GM21367 (cell line): ENCODE measurements at regions not wholly inside any gene's neighbourhood (a gene's known extent, or its start where the extent isn't known, plus 50 kb on each side); places are given as distances from the start of the nearest gene placed in this dataset.

Experiments
- ATAC-seq: cut with Tn5 transposase; IDR thresholded peaks from one replicate; pipeline ENCODE4 v1.9.1; 2021; ENCODE audit not compliant: unreplicated experiment

DNA sequence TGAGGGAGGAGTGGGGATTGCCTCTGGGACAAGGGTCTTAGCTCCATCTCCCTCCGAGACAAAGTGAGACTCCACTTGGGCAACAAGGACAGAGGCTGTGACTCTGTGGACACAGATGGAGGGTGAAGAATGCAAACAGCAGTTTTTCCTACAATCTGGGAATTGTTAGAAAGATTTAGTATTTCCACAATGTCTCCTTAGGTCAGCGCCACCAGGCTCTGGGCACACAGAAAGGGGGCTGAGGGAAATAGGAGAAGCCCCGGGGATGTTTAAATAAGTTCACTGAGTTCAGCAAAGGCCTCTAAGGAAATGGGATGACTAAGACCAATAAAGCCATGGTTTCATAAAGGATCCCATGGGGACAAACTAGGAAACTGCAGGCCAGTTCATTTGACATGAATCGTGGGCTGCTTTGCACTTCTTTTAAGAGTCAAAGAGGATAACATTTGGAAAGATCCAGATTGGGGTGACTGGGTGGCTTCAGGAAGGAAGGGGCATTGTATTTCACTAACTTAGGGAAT is 219.8 kb upstream of the GLI3 start:
- no peak for ATAC-seq

GRCh38 chr7:42456267-42456666 is 219.3 kb upstream of the GLI3 start:
- no peak for ATAC-seq

DNA sequence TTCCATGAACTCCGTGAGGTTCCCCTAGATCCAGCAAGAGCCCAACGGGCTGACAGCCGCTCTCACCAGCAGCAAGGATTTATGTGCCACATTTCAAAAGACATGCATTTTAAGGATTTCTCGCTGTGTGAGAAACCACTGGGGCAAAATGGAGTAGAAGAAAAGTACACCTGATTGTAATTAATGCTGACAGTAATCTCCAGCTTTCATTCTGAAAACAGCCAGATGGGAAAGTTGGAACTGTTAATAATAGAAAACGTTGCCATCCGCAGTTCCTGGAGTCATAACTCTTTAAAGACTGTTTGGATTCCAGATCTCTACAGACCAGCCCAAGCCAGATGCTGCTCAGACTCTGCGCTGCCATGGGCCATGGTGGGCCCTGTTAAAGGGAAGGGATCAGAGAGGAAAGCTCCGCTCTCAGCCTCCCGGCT is 216.9 kb upstream of the GLI3 start:
- no peak for ATAC-seq

- ATAC-seq, result no peak
These were observed 215.3 kb upstream of the GLI3 start for GRCh38 chr7:42452356-42452755.

GRCh38 chr7:42449431-42449830 is 212.4 kb upstream of the GLI3 start:
- no peak for ATAC-seq

- ATAC-seq, result no peak
These were observed 211.9 kb upstream of the GLI3 start for GRCh38 chr7:42448901-42449300.

GRCh38 chr7:42445691-42446090 is 208.7 kb upstream of the GLI3 start:
- no peak for ATAC-seq

DNA sequence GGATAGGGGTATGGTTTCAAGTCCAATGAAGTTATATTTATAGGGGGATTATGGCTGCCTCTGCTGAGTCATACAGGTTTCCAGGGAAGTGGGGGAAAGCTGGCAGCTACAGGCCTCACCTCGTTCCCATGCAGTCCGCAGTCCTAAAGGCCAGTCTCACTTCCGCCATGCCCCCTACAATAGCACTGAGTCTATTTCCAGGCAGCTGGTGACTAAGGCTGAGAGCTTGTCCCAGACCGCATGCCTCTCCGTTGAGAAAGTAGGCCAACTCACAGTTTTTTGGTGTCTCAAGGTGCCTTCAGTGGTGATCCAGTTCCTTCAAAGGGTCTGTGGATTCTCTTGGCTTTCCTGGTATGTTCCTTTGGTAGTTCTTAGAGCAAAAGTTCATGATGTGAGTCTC is 203.9 kb upstream of the GLI3 start:
- ATAC-seq, result no peak

GRCh38 chr7:42432644-42433043 is 195.6 kb upstream of the GLI3 start:
- ATAC-seq, result no peak

DNA sequence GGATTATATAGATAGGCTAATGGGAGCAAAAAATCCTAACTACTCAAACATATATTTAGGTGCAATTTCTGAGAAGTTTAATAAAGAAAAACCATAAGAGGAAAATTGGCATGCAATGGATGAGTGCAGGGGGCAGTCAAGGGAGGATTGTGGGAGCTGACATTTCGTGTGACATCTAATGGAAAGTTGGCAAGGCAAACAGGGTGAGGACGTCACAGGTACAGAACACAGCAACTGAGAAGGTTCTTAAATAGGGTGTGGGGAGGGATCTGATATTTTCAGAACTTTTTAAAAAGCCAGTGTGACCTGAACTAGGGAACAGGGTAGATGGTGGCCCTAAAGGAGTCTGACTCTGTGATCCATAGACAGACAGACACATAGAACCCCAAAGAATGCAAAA is 194.9 kb upstream of the GLI3 start:
- no peak for ATAC-seq

GRCh38 chr7:42429339-42429738 is 192.3 kb upstream of the GLI3 start:
- no peak for ATAC-seq

DNA sequence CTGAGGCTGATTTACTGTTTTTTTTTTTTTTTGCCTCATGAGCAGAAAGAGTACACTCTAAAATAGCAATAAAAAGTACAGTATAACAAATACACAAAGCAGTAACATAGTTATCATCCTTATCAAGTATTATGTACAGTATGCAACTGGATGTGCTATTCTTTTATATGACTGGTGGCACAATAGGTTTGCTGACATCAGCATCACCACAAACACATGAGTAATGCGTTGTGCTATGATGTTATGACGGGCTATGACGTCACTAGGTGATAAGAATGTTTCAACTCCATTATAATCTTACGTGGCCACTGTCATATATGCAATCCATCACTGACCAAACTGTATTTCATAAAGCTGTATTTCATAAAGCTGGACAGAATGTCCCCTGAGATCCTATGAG is 189.2 kb upstream of the GLI3 start:
- ATAC-seq, result no peak

GRCh38 chr7:42414941-42415505 is 178.0 kb upstream of the GLI3 start:
- ATAC-seq, result no peak

- ATAC-seq, result no peak
These were observed 177.0 kb upstream of the GLI3 start for GRCh38 chr7:42414028-42414427.

DNA sequence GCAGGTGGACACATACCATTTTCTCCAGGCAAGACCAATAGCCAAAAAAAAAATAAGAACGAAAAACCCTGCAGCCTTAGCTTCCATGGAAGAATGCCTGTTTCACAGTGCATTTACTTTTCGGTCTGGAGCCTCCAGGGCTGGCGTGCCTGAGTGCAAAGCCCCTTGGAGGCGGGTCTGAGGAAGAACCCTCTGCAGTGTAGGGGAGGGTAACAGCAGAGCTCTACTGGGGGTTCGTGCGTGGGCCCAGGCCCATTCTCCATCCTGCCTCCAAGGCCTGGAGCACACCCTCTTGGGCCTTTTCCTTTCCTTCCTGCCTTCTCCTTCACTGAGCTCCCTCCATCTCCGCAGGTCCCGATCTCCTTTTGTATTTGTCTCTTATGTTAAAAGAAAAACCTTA is 172.3 kb upstream of the GLI3 start:
- ATAC-seq, result no peak

DNA sequence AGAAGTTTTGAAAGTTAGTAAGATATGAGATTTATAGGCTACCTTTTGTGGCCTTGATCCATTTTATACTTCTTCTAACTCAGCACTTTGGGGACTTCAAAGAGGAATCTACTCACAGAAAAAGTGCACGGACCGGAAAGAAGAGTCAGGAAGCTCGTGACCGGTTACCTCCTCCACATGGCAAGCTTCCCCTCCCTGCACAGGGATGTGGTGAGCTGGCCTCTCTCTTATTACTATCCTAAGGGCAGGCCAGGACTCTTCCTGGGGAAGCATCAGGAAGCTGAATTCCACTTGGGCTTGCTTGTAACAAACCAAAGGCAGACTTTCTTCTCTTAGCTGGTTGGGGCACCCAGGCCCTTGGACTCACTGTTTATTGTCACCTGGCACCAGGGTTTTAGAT is 170.8 kb upstream of the GLI3 start:
- no peak for ATAC-seq

- no peak for ATAC-seq
These were observed 170.2 kb upstream of the GLI3 start for GRCh38 chr7:42407021-42407710.

DNA sequence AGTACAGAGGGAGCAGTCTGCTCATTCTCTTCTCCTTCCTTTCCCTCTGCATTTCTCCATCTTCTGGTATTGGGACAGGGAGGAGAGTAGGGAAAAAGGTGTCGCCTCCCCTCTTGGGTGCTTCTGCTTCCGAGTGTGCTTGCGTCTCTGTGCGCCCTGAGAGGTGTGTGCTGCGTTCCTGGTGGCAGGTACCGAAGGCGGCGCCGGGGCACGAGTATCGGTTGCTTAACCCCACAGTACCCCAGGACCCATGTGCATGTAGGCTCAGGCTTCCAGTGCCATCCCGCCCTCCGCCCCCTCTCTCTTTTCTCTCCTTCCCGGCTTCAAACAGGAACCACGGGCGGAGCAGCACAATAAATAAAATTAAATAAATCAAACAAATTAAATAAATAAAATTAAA is 169.3 kb upstream of the GLI3 start:
- ATAC-seq, result no peak

DNA sequence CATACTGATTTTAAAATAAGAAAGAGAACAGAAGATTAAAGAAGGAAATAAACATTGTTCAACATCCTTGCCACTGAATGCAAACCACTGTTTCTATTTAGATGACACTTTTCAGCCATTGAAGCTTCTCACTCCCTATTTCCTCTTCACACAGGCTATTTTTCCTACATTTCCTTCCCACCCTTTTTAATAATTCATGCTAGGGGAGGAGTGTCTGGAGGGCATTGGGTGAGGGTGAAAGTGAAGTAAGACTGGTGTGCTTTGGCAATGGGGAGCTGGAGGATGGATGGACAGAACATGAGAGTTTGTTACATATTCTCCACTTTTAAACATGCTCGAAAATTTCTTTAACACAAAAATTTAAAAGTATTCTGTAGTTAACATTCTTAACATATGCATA is 168.8 kb upstream of the GLI3 start:
- ATAC-seq, result no peak

DNA sequence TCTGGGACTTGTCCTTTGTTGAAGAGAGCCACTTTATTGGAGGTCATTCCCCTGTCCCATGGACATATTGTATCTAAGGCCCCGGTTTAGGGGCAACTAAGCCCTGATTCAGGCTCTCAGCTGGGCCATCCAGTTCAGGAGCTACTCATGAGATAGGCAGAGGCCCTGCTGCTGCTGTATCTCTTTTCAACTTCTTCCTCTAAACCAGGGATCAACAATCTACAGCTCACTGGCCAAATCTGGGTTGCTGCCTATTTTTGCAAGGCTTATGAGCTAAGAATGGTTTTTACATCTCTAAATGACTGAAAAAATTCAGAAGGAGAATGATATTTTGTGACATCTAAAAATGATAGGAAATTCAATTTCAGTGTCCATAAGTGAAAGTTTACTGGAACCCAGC is 166.8 kb upstream of the GLI3 start:
- ATAC-seq, result no peak

- ATAC-seq, result no peak
These were observed 164.0 kb upstream of the GLI3 start for GRCh38 chr7:42400961-42401360.

- no peak for ATAC-seq
These were observed 163.3 kb upstream of the GLI3 start for GRCh38 chr7:42400211-42400772.

GRCh38 chr7:42395607-42396006 is 158.6 kb upstream of the GLI3 start:
- no peak for ATAC-seq
